RCC 7860 (cell line): ENCODE measurements at regions not wholly inside any gene's neighbourhood (a gene's known extent, or its start where the extent isn't known, plus 50 kb on each side); places are given as distances from the start of the nearest gene placed in this dataset.

Experiments used
- DNase-seq: peaks from one replicate; pipeline ENCODE4 v3.0.0-alpha.2; 2015; ENCODE audit warnings: low spot score
- FAIRE-seq: peaks from 2 replicates; lab custom pipeline; 2012; peaks lifted over from hg19 to GRCh38; lab: Jason Lieb, UNC

DNA sequence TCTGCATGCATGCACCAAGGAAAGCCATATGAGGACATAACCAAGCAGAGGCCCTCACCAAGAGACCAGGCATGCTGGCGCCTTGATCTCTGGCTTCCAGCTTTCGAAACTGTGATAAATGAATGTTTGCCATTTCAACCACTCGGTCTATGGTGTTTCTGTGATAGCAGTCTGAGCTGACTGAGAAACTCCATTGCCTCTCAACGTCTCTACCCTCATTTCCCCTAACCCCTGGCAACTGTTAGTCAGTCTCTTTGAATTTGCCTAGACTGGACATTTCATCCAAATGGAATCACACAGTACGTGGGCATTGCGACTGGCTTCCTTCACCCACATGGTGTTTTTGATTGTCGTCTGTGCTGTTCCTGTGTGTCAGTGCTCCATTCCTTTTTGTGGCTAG lies 88.0 kb upstream of the MPHOSPH6 start:
- FAIRE-seq: no peak
- DNase-seq: no peak

DNA sequence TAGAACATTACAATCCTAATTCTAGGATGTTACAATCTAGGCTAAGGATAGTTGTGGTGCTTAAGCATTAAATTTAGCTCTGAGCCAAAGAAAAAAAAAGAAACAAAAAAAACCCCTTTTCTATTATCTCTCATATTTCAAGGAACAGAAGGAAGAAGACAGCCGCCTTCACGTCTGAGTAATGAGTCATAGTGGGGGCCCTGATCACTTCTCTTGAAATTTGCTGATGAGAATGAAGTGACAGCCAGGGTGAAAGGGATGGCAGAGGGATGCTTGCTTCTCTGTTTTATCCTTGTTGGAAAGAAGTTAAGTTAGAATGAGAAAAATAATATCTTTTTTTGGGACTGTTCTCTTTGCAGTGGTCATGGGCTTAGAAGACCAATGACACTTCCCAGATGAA lies 82.6 kb upstream of the MPHOSPH6 start:
- FAIRE-seq: no peak
- no peak for DNase-seq

DNA sequence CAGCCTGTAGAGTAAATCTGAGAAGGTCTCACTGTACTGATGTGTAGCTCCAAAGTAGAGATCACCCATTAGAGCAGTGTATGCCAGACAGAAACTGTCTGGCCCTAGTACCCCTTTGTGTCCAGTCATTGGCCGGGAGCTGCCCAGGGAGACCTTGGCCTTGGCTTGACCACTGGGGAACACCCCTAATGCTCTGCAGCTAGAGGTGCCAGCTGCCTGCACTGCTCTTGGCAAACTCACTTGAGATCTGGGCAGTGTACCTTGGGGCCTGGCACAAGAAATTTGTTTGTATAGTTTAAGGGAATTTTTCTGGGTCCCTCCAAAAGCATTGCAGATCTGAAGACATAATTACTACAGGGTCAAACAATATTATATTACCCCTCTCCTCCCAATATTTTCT lies 78.7 kb upstream of the MPHOSPH6 start:
- DNase-seq: no peak
- FAIRE-seq: no peak

DNA sequence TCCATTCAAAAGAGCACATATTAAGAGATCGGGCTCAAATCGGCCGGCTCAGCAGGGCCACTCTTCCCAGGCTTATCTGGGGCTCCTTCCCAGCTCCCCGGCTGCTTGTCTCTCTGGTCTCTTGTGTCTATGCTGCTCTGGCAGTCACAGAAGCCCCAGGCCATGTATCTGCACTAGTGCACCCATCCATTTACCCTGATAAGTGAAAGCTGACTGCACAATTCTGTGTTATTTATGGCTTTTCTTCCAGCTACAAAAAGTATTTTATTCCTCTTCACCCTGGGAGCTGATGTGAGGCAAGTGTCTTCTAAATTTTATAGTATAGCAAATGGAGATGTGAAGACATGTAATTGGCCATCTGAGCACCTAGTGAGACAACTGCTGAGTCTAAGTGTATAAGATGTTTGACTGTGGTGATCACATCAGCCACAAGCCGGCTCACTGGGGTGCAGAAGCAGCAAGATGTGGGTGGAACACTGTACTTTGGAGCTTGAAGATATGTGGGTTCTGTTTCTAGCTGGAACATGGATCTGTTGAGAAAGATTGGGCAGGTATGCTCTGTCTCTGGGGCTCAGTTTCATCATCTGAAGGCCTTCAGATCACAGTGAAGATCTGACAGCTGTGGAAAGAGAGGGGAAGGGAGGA lies 78.1 kb upstream of the MPHOSPH6 start:
- no peak for FAIRE-seq

DNA sequence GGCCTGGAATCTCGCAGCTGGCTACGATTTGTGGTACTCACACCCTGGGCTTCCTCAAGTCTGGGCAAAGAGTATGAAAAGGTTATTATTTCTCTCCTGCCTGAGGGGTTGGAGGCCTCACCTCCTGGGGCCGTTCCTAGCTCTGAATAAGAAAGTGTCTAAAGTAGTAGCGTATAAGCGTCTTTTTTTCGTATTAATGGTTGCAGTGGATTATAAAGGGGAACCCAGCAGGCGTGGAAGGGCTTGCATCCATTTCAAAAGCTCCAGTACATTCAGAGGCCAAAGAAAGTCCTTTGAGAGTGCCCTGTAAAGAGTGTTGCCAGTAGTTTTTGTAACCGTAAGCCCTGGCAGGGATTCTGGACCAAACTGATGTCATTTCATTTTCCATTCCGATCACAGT lies 72.2 kb upstream of the MPHOSPH6 start:
- DNase-seq (no peak), FAIRE-seq (no peak)

More for the DNA sequence above, 78.1 kb upstream of the MPHOSPH6 start:
- DNase-seq: no peak

DNA sequence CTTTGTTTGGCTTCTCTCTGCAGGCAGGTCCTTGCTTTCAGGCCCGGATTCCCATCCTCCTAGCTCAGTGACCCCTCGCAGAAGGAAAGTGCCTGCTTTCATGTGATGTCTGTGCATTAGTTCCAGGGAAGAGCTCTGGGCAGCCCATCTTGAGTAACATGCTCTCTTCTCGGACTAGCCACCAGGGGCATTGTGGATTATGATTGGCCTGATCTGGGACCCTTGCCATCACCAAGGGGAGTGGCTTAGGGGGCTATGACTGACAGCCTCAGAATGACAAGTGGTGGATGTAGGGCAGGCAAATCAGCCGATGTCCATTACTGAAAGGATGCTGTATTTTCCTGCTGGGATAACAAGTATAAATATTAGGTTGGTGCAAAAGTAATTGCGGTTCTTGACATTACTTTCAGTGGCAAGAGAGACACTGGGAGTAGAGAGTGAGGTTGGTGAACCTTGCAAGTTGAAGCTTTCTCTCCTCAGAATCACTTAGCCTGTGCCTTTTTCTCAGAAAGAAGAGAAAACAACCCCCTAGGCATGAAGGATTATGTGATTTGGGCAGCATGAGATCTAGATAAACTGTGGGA lies 71.5 kb upstream of the MPHOSPH6 start:
- FAIRE-seq (no peak), DNase-seq (no peak)

DNA sequence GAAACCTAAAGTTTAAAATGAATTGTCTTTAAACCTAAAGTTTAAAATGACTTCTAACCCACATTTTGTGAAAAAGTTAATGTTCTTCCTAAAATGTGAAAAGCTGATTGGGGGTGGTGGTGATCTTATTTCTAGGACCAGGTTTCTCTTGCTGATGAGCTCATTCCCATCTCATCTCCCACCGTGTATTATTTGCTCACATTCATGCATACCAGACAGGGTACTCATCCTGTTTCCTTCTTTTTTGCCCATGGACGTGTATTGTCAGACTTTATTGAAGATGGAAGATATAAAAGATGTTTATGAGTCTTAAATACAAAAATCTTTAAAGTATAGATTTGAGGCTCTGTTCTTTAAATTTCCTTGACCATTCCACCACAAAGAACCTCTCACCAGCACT lies 70.1 kb upstream of the MPHOSPH6 start:
- FAIRE-seq (no peak), DNase-seq (no peak)

DNA sequence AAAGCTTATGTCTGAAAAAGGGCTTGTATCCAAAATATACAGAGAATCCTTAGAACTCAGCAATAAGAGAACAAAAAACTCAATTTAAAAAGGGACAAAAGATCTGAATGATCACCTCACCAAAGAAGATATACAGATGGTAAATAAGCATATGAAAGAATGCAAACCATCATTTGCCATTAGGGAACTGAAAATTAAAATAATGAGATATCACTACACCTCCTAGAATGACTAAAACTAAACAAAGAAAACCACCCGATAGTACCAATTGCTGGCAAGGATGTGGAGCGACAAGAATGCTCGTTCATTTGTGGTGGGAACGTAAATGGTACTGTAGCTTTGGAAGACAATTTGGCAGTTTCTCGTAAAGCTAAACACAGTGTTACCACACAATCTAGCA lies 66.9 kb upstream of the MPHOSPH6 start:
- no peak for DNase-seq
- no peak for FAIRE-seq

DNA sequence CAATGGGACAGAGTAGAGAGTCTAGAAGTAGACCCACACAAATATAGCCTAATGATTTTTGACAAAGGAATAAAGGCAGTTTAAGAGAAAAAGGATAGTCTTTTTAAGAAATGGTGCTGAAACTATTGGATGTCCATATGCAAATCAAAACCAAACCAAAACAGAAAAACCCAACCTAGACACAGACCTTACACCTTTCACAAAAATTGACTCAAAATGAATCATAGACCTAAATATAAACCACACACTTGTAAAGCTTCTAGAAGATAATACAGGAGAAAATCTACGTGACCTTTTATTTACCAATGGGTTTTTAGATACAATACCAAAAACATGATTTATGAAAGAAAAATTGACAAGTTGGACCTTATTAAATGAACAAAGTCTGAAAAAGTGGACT lies 66.4 kb upstream of the MPHOSPH6 start:
- no peak for FAIRE-seq
- DNase-seq: no peak

DNA sequence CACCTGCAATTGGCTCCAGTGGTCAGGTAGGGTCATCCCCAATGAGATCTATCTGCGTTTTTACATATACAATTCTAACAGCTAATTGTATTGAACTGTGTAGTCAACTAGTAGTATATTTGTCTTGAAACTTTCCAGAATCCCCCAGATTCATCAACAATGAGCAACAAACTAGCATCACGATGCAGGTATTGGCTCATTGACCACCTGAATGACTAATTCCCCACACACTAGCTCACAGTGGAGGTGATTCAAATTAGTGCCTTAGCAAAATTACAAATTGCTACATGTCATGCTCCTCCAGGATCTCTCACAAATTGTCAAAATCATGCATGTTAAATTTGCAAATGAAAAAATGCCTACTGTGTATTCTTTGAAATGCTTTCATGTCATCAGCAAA lies 62.8 kb upstream of the MPHOSPH6 start:
- FAIRE-seq: no peak

DNA sequence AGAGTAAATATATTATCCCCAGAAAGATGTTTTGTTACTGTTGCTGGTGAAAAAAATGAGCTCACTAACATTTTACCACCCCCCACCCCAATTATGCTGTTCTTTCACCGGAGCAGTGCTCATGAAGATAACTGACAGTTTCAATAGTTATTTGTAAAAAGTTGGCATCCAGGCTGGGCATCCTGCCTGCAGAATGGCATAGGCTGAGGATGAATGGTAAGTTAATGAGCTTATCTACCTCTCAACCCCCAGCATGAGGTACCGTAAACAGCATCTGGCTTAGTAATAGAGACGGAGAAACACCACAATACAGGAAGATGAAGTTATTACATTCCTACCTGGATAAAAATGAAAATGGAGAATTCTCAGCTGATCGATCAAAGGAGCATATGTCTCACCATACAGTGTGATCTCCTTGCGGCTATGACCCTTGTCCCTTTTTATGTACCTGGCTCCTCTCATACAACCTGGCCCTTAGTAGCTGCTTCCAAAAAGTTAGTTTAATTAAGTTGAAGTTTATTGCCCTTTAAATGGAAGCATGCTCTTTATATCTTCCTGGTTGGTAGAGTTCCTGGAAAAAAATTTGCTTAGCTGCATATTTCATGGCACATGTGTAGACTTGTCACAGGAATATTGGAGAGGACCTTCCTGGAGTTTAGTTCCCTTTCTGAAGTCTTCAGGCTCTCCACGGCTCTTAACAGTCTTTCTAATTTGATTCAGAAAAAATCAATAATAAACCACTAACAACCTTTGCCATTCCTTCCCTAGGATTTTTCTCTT lies 61.2 kb upstream of the MPHOSPH6 start:
- FAIRE-seq (no peak), DNase-seq (no peak)

More for the DNA sequence above, 62.8 kb upstream of the MPHOSPH6 start:
- no peak for DNase-seq

DNA sequence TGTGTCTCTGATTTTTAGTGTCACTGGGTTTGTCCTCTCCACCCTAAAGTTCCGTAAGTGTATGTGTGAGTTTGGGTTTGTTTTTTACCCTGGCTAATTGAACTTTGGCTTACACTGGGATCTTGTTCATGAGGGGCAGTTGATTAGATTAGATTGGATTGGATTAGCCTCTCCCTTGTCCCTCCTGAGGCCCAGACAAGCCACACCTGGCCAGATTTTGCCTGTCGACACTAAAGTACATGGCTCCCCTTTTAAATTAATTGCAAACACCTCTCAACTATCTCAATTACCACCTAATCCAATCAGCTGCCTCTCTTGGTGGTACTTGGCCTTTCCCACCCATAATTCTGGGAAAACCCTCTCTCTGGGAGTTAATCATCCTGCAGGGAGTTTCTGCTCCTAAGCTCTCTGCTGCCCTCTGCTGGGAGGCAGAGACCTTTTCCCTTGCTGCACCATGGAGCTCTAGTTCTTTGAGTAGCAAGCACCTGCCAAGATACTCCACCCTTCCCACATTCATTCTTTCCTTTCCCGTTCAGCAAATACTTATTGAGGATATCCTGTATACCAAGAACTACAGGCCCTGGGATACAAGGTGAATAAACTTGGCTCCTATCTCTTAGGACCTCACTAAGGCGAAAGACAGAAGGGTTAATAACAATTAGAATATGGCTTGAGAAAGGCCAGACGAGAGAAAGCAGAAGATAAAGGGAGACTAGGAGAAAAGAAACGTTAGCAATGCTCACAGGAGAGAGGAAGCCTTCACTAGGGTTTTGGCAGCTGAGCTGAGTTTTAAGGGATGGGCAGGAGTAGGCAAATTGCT lies 60.0 kb upstream of the MPHOSPH6 start:
- FAIRE-seq: no peak
- peak; percentile 18 for DNase-seq

DNA sequence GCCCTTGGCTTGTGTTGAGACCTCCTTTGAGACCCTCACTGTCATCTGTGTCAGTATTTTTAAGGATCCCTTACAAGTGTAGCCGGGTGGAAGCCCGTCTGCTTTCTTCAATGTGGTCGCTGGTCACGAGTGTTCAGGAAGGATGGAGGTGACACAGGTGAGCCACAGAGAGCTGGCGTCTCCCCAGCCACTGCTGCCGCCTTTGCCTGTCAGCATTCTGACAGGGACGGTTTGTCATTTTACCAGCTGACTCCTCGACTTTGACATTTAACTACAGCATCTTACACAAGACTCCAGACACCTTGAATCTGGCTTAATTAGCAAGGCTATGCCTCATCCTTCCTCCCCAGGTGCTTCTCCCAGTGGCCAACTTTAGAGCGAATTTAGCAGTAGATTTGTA lies 56.3 kb upstream of the MPHOSPH6 start:
- no peak for FAIRE-seq
- no peak for DNase-seq

DNA sequence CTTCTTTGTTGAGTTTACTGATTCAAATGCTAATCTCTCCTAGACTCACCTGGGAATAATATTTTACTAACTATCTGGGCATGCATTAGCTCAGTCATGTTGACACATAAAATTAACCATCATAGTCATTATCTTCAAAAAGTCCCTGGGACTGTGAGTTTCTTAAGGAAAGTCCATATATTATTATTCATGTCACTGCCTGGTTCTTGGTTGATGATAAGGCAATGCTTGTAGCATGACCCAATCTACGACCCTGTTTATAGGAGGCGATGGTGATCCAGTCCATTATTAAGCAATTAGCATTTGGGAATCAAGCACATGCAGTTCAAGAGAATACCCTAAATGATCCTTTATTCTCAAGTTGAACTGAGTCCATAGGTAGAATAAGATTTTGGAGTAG lies 54.8 kb upstream of the MPHOSPH6 start:
- FAIRE-seq: no peak
- no peak for DNase-seq

DNA sequence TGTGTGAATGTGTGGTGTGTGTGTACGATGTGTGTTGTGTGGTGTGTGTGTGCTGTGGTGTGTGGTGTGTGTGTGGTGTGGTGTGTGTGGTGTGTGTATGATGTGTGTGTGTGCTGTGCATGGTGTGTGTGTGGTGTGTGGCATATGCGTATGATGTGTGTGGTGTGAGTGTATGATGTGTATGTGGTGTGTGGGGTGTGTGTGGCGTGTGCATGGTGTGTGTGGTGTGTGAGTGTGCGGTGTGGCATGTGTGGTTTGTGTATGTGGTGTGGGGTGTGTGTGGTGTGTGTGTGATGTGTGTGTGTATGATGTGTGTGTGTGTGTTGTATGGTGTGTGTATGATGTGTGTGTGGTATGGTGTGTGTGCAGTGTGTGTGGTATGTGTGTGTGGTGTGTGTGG lies 50.5 kb upstream of the MPHOSPH6 start:
- no peak for FAIRE-seq
- no peak for DNase-seq
